GM19438 (cell line): ENCODE measurements at regions not wholly inside any gene's neighbourhood (a gene's known extent, or its start where the extent isn't known, plus 50 kb on each side); places are given as distances from the start of the nearest gene placed in this dataset.
"Not testable (repeated sequence)": the region's sequence is repeated elsewhere in the genome, so short reads cannot be mapped to it uniquely, and the experiment has no call there.

ENCODE experiments used
- ATAC-seq: cut with Tn5 transposase; IDR thresholded peaks from one replicate; pipeline ENCODE4 v1.9.1; 2021; ENCODE audit warnings: low read depth; ENCODE audit not compliant: unreplicated experiment

- ATAC-seq = no peak
Measured at GRCh38 chr6:137795501-137795900, 71.6 kb upstream of the TNFAIP3 start.

GRCh38 chr6:137798261-137798660 lies 68.8 kb upstream of the TNFAIP3 start:
- ATAC-seq = no peak

GRCh38 chr6:137798846-137799245 lies 68.2 kb upstream of the TNFAIP3 start:
- ATAC-seq = no peak

GRCh38 chr6:137799950-137800568 lies 67.0 kb upstream of the TNFAIP3 start:
- ATAC-seq = peak; percentile 52

GRCh38 chr6:137800762-137801161 lies 66.3 kb upstream of the TNFAIP3 start:
- ATAC-seq = no peak

- ATAC-seq = no peak
Measured at GRCh38 chr6:137801352-137802114, 65.5 kb upstream of the TNFAIP3 start.

- no peak for ATAC-seq
Measured at GRCh38 chr6:137802408-137803182, 64.5 kb upstream of the TNFAIP3 start.

GRCh38 chr6:137804637-137805036 lies 62.4 kb upstream of the TNFAIP3 start:
- no peak for ATAC-seq

- ATAC-seq = no peak
Measured at GRCh38 chr6:137805622-137806021, 61.4 kb upstream of the TNFAIP3 start.

GRCh38 chr6:137806914-137807682 lies 60.0 kb upstream of the TNFAIP3 start:
- no peak for ATAC-seq

- no peak for ATAC-seq
Measured at GRCh38 chr6:137808191-137808590, 58.9 kb upstream of the TNFAIP3 start.

- no peak for ATAC-seq
Measured at GRCh38 chr6:137808836-137809315, 58.2 kb upstream of the TNFAIP3 start.

GRCh38 chr6:137809895-137810553 lies 57.0 kb upstream of the TNFAIP3 start:
- not testable (repeated sequence) for ATAC-seq

- no peak for ATAC-seq
Measured at GRCh38 chr6:137810554-137811120, 56.4 kb upstream of the TNFAIP3 start.

GRCh38 chr6:137811121-137811915 lies 55.7 kb upstream of the TNFAIP3 start:
- ATAC-seq = peak; percentile 97

GRCh38 chr6:137811916-137812553 lies 55.0 kb upstream of the TNFAIP3 start:
- no peak for ATAC-seq

GRCh38 chr6:137813308-137813970 lies 53.6 kb upstream of the TNFAIP3 start:
- no peak for ATAC-seq

- ATAC-seq = not testable (repeated sequence)
Measured at GRCh38 chr6:137814030-137814429, 53.0 kb upstream of the TNFAIP3 start.
